GM21360 (cell line): ENCODE measurements at regions not wholly inside any gene's neighbourhood (a gene's known extent, or its start where the extent isn't known, plus 50 kb on each side); places are given as distances from the start of the nearest gene placed in this dataset.
A peak's percentile ranks its signal among the peaks of the same experiment; 100 is the strongest.
"Not testable (repeated sequence)": the region's sequence is repeated elsewhere in the genome, so short reads cannot be mapped to it uniquely, and the experiment has no call there.

Source experiments
- ATAC-seq: cut with Tn5 transposase; IDR thresholded peaks from one replicate; pipeline ENCODE4 v1.9.1; 2021; ENCODE audit warnings: mild to moderate bottlenecking, moderate library complexity; ENCODE audit not compliant: unreplicated experiment

- ATAC-seq: no peak
Measured at GRCh38 chr3:64438812-64439211, 213.5 kb upstream of the PRICKLE2 start.

DNA sequence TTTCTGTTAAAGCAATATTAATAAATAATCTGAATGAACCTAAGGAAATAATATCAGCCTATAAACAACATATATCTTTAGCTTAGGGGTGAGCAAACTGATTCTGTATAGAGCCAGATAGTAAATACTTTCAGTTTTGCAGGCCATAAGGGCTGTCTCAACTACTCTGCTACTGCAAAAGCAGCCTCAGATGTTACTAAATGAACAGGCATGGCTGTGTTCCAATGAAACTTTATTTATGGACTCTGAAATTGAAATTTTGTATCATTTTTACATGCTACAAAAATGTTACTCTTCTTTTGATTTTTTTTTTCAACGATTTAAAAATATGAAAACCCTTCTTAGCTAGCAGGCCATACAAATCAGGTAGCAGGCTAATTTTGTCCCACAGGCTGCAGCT is 212.8 kb upstream of the PRICKLE2 start:
- no peak for ATAC-seq

- no peak for ATAC-seq
Measured at GRCh38 chr3:64437131-64437530, 211.9 kb upstream of the PRICKLE2 start.

GRCh38 chr3:64435023-64435422 is 209.8 kb upstream of the PRICKLE2 start:
- not testable (repeated sequence) for ATAC-seq

GRCh38 chr3:64432870-64433269 is 207.6 kb upstream of the PRICKLE2 start:
- ATAC-seq: no peak

DNA sequence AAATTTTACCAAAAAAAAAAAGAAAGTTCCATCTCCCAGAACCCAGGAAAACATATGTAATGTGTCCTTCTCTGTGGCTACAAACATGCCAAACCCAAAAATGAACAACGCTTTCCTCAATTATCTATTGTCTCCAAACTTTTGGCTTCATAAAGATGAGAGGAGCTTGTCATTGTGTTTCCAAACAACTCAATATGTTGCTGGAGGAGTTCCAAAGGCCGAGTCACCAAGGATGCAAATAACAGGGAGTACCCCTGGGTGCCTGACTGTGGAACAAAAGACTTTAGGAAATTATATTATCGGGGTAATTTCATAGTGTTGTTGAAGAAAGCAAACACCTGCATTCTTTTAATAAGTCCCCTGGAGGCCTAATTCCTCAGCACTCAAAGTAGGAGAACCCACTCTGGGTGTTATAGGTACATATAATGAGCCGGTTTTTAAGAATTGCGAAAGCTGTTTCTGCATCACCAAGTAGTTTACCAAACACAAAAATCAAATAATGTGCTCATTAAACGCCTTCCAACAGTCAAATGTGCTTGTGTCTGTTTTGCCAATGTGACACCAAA is 206.3 kb upstream of the PRICKLE2 start:
- ATAC-seq: no peak

GRCh38 chr3:64427671-64428070 is 202.4 kb upstream of the PRICKLE2 start:
- no peak for ATAC-seq

DNA sequence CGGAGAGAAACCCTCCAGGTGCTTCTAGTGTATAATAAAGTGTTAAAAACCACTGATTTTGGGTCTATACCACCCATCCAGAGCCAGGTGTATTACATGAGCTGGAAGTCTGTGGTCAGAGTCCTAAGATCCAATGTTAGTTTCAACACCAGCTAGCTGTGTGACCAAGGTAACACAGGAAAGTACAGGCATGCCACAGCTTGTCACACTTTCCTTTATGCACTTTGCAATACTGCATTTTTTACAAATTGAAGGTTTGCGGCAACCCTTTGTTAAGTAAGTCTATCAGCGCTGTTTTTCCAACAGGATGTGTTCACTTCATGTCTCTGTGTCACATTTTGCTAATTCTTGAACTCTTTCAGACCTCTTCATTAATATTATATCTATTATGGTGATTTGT is 201.3 kb upstream of the PRICKLE2 start:
- ATAC-seq: no peak

DNA sequence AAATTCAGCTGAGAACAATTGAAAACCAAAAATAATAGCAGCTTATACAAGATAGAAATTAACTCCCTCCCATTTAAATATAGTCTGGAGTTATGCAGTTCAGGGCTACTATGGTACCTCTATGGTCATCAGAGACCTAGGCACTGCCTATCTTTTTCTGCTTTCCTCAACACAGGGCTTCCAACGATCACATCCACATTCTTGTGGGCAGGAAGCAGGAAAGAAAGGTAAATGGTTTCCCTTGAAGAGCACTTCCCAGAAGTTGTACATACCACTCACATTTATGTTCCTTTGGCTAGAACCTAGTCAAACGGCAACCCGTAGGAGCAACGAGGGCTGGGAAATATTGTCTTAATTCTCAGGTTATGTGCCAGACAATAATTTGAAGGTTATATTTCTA is 197.7 kb upstream of the PRICKLE2 start:
- ATAC-seq: no peak

- no peak for ATAC-seq
Measured at GRCh38 chr3:64422192-64422591, 196.9 kb upstream of the PRICKLE2 start.

DNA sequence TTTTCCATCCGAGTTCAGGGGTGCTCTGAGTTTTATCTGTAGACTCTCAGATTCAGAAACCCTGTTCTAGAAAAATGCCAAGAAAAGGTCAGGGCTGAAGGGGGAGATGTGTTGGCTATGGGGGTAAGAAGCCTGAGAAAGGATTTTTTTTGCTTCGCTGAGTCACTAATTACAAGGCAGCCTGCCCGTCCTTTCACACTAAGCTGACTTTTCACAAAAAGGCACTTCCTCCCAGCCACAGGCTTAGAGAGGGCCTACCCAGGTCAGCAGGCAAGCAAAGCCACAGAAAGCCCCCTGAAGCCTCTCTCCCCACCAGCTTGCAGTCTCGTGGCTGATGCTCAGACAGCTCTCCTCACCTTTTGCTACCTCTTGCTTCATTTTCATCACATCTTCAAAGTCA is 192.6 kb upstream of the PRICKLE2 start:
- peak; percentile 69 for ATAC-seq

GRCh38 chr3:64414043-64414442 is 188.8 kb upstream of the PRICKLE2 start:
- no peak for ATAC-seq

DNA sequence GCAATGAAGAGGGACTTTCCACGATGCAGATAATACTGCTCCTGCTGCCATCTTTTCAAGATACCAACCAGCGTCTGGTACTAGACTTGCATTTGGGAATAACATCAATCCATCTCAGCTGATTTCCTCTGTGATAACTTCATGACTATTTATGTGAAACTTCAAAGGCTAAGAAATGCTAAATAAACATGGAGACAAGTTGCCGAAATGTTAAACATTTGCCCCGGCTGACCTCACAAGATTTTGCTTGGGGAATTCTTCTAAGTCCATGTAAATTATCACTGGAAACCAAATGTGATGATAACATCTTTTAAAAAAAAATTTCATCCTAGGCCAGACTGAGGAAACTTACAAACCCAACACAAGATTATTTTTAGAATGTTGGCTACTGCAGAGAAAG is 185.8 kb upstream of the PRICKLE2 start:
- ATAC-seq: no peak

GRCh38 chr3:64410226-64410625 is 185.0 kb upstream of the PRICKLE2 start:
- ATAC-seq: no peak

- ATAC-seq: no peak
Measured at GRCh38 chr3:64408770-64409169, 183.5 kb upstream of the PRICKLE2 start.

GRCh38 chr3:64406271-64406670 is 181.0 kb upstream of the PRICKLE2 start:
- ATAC-seq: no peak

DNA sequence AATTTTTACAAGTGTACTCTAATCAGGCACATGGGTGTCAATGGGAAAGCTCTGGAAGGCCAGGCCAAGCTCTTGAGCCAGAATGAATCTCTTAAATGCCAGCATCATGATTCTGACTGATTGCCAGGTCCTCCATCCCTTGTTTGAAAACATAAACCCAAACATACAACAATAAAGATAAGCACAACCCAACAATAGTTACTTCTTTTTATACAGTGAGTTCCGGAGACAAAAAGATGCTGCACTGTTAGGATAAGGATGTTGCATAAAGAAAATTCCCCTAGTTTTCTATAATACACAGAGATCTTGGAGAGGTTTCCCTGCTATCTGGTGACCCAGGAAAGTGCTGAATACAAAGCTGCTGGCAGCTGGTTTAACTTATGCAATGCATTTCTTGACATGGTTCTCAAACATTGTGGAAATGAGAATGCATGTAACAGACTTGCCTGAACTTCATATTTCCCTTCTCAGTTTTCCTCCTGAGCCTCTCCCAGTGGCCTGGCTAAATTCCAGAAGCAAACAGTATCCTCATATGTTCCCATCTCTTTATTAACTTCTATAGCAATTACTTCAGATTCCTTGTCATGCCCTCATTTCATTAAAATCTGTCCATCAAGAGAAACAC is 180.1 kb upstream of the PRICKLE2 start:
- ATAC-seq: no peak

DNA sequence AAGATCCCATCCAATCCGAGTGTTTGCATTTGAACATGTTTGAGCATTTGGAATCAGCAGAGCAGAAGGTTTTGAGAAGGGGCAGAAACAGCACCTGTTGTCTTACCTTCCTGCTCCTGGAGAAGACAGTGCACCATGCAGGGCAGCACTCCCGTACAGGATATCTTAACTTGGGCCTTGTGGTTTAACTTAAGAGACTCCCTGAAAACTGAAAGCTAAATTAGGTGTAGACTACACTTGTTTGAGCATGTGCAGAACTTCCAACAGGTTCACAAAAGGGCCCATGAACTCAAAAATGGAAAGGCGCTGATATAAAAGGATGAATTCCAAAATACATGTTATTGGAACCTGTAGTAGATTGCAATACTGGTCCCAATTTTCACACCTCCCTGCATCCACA is 175.4 kb upstream of the PRICKLE2 start:
- no peak for ATAC-seq

- ATAC-seq: peak; percentile 74
Measured at GRCh38 chr3:64399205-64399800, 174.0 kb upstream of the PRICKLE2 start.

GRCh38 chr3:64398476-64398875 is 173.2 kb upstream of the PRICKLE2 start:
- no peak for ATAC-seq

GRCh38 chr3:64398006-64398405 is 172.7 kb upstream of the PRICKLE2 start:
- ATAC-seq: no peak

DNA sequence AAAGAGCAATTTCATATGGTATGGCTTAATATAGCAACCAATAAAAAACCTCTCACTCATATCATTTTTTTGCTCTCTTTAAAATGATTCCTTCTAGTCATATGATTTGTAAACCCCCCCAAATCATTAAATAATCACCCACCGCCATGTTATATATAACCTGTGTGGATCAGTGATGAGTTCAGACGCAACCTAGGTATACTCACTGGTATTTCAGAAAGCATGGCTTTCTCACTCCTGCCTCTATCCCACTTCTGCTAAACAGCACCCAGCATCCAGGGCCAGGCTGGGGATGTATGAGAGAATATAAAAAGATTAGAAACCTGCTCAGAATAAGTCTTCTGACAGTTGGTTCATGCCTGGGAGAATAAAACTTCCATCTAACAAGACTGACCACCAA is 172.3 kb upstream of the PRICKLE2 start:
- ATAC-seq: no peak

GRCh38 chr3:64395490-64395889 is 170.2 kb upstream of the PRICKLE2 start:
- ATAC-seq: no peak
